ENCODE measurements at regions not wholly inside any gene's neighbourhood (a gene's known extent, or its start where the extent isn't known, plus 50 kb on each side); places are given as distances from the start of the nearest gene placed in this dataset.

- TF ChIP-seq CTCF (IDR thresholded peaks at IDR 0.05) (no peak), POLR2A (IDR thresholded peaks at IDR 0.05) (no peak)
Measured at GRCh38 chr7:106452031-106452851, 167.5 kb upstream of the NAMPT start.

Data from Peyer's patch (tissue), 4 donors.